HS-27A (cell line): ENCODE measurements at regions not wholly inside any gene's neighbourhood (a gene's known extent, or its start where the extent isn't known, plus 50 kb on each side); places are given as distances from the start of the nearest gene placed in this dataset.

Source experiments
- DNase-seq: peaks from one replicate; pipeline ENCODE4 v3.0.0-alpha.2; 2012; ENCODE audit warnings: low read depth, missing footprints

DNA sequence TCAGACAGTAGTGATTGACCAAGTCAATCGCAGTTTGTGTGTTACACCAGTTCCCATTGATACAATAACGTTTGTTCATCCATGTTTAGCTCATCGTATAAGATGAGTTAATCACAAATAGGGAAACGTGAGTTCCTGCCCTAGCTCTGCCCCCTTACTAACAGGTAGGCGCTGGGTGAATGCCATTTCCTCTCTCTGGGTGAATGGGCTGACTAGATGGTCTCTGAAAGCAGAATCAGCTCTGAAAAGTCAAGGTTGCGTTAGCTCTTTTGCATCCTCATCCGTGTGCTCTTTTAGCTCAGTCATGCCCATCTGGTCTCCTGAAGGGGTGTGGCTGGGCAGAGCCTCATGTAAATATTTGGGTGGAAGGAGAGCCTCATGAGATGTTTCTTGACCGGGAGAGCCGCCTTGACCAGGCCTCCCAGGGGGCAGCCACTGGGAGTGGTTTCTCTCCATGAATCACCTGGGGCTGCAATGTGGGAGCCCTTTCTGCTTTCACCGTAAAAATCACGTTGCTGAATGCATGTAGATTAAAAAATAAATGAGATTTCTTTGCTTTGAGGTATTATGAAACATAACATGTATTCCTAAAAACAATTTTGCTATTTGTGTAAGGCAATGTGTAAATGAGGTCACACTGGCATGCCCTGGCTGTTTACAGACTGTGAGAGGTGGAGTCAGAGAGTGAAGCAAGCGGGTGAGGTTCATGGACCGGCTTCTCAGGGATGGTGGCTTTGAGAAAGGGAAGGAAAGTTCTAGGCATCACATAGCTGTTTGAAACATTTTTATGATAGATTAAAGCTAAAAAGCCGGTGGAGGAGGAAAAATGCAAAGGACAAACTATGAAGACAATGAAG lies 108.4 kb upstream of the RASGRP1 start:
- DNase-seq: no peak

DNA sequence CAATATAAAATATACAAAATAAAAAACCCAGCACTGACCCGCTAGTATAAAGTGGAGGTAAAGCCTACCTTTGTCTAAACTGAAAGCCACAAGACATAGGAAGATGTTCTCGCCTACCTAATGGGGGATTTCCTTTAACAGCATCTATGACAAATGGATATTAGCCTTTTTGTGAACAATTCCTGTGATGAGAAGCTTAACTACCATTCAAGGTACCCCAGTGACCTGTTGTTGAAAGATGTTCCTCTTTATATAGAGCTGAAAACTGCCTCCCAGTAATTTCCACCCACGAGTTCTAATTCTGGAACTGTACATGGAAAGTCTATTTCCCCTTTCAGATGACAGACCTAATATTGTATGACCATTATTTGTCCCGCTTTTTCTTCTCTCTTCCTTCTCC lies 109.8 kb upstream of the RASGRP1 start:
- no peak for DNase-seq

DNA sequence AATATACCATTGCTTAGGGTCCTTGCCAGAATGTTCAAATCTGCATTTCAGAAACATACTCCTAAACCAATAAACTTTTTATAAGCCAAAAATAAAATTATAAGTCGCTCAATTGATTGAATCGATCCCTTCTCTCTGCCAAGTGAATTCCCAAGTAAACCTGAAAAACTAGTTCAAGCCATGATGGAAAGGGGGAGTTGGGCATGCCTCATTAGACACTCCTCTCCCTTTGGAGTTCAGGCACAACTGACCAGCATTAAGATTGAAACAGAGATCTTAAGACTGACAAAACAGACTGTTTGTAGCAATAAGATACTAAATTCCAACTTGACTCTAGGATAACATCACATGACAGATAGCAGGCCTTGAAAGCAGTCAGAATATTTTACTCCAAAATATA lies 113.7 kb upstream of the RASGRP1 start:
- DNase-seq: no peak

DNA sequence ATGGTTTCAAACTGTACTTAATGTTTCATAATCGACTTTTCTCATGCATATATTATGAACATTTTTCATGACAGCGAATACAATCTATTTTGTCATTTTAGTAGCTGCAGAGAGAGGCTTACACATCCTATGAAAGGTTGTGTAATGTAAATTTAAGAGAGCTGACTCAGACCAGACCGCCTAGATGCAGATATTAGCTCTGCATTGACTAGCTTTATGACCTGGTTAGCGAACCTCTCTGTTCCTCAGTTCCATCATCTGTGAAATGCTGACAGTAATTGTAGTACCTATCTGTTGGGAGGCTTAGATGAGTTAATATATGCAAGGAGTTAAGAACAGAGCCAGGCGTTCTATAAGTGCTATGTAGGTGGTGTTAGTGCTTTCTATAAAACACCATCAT lies 116.2 kb upstream of the RASGRP1 start:
- DNase-seq: no peak

DNA sequence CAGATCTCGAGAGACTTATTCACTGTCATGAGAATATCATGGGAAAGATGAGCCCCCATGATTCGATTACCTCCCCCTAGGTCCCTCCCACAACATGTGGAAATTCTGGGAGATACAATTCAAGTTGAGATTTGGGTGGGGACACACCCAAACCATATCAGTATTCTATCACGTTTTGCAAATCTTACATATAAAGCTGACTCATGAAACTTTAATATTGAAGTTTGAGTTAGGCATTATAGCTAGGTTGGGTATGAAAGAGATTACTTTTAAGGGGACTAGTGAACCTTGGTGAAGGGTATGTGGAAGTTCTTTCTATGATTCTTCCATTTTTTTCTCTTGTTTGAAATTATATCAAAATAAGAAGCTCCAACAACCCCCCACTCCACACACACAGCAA lies 117.7 kb upstream of the RASGRP1 start:
- no peak for DNase-seq

DNA sequence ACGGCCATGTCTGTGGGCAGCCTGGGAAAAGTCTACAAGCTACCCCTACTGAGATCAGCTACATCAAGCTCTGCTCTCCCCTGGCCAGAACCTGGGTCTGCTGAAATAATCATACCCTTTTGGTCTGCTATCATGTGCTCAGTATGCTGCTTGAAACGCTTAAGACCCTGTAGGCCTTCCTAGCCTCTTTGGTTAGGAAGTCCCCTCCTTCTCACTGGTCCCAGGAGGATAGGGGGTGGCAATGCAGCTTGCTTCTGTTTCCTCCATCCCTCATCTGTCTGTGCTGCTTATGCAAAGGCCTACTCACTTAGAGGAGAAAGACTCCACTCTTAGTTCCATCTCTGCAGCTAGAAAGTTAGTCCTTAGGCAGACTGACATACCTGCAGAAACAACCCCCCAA lies 118.2 kb upstream of the RASGRP1 start:
- no peak for DNase-seq

DNA sequence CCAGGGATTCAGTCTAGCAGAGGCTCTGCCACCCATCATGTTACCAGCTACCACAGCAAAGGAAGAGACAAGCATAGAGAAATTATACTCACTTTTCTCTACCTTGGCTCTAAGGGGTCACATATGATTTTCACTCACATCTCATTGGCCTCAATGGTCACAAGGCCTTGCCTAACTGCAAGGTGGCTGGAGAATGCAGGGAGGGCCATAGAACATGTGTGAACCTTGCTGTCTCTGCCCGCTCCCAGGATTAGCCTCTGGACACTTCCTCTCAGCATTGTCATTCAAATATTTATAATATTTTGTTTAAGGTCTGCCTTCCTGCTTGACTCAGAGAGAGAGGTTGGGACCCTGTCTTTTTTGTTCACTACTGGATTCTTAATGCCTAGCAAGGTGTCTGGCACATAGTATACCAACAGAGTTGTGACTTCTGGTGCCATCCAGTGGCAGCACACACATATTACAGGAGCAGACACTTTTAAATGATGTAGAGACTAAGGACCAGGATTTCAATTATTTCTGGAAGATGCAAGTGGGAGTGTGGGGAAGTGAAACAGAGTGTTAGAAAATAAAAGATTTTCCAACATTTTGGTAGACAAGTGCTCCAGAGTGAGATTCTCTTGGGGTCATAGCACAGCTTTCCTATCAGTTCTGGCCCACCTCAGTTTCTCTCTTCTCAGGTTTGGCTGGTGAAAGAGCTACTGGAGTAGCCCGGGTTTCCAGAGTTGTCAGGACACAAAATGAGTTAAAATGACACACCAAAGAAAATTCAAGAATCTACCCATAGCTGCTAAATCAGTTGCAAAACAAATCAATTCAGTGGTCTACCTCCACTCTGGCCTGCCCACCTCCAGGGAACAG lies 119.0 kb upstream of the RASGRP1 start:
- no peak for DNase-seq

DNA sequence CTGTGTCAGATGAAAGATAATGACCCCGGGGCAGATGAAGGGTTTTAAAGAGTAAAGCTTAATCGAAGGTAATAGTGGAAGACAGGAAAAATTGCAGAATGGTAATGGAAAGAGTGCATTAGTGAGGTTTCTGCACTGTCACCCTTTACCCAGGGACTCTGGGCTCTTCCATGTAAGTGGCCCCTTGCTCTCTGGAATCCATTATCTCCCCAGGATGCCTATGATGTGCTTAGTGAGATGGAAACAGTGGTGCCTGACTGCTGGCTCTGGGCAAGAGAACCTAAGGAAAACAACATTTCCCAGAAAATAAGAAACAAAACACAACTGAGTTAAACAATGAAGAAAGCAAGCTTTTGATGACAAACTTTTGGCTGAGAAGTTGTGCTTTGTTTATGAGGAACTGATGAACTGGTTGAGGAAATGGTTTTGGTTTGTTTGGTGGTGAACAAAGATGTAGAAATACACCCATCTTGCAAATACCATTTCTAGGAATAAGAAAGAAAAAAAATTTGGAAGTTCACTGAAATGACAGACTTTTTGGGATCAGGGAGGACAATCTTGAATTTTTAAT lies 119.9 kb upstream of the RASGRP1 start:
- DNase-seq: no peak

DNA sequence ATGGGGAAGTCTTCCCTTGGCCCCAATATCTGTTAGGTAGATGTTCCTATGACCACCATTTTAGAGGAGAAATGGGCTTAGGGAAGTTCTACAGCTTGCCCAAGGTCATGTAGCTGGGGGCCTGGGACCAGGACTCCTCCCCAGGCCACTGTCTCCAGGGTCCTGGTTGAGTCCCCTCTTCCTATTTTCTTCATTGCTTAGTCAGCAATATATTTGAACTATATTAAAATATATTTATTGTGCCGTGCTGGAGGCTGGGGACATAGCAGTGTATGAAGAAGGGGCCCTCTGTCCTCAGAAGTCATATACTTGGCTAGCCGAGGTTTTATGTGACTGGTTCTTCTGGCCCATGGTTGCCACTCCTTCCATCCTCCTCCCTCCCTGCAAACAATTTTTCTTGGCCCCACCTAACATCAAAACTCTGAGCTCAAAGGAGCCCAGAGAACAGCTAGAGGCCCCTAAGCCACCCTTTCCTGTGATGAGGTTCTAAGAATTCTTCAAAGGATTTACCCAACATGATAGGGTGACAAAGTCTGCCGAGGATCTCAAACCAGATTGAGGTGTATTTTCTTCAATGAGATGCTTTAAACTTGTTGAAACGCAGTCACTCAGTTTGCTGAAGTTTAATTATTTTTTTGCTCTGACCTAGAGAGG lies 121.2 kb upstream of the RASGRP1 start:
- no peak for DNase-seq

DNA sequence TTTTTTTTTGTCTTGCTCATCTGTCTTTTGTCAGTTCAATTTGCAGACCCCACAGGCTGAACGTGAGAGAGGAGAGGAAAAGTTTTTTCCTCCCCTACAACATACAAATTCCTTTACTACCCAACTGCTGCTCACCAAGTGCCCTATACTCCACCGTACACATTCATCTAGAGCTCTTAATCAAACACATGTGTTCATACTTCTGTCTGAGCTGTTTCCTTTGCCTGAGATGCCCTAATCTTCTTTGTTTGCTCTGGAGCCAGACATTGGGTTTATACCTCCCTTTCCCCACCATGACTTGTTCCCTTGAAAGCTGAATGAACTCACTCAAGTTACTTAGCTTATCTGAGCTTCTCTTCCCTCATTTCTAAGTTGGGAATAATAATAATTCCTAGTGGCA lies 122.7 kb upstream of the RASGRP1 start:
- no peak for DNase-seq

DNA sequence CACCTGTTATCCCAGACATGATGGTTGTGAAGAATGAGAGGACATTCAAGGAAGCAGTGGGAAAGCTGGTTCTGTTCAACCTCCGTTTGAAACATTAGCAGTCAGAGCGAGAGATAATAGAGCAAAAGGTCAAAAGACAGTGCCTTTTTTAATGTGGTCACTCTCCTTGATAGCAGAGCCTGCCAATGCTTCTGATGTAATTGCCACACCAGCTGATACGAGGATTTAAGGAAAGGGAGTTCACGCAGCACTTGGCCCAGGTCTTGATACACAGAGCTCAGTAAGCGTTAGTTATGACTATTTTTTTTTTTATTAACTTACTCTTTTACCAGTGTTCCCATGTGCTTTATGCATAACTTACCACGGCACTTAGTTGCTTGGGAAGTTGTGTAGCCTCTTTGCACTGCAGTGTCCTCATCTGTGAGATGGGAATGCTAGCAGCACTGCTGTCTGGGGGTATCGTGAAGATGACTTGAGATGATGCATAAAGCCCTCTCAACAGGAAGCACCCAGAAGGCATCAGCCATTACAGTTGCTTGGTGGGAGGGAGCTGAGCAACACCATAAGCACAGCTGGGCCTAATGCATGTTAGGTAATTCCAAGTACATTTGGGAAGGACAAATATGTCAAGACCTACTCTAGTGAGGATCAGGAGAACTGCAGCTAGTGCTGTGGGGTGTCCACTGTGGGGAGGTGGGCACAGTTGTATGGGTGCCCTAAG lies 123.3 kb upstream of the RASGRP1 start:
- DNase-seq: no peak

DNA sequence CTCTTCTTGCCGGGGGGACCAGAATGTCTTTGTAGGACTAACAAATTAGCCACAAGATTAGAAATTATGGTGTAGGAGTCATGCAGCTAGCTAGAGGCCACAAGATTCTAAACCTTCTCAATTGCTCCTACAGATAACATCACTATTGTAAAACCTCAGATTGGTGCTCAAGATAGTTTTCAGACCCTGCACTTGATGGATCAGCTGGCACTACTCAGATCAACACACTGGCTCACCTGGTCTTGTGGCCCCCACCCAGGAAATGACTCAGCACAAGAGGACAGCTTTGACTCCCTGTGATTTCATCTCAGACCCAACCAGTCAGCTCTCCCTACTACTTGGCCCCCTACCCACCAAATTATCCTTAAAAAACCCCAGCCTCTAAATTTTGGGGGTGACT lies 124.1 kb upstream of the RASGRP1 start:
- DNase-seq: no peak

DNA sequence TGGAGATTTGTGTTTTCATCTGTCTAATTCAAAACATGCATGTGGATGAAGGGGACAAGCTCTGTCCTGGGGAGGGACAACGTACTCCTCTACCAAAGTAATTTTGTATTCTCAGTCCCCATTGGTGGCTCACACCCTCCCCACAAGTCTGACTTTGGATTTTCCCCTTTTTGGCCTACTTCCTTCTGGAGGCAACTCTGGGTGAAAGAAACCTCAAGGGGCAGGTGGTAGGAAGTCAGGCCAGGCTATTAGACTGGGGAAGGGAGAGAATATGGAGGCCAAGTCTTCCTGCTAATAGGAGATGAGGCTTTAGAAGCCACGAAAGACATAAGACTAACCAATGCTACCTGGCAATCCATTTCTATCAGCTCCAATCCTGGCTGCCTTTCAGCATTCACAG lies 124.9 kb upstream of the RASGRP1 start:
- no peak for DNase-seq

DNA sequence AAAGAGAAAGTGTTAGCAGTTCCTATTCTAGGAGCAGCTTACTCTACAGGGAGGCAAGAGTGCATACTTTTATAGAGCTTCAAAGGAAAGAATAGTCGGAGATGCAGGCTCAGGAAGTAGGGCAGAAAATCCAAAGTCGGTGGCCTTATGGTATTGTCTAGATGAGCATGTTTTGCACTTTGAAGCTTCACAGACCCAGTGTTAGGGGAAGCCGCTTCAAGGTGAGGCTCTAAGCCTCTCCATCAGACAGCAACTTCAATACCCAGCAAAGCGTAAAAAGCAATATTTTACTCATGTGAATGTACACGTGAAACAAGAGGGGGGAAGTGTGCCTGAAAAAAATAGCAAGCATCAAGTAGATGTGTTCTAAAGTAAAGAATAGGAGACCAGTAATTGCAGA lies 125.6 kb upstream of the RASGRP1 start:
- DNase-seq: no peak

DNA sequence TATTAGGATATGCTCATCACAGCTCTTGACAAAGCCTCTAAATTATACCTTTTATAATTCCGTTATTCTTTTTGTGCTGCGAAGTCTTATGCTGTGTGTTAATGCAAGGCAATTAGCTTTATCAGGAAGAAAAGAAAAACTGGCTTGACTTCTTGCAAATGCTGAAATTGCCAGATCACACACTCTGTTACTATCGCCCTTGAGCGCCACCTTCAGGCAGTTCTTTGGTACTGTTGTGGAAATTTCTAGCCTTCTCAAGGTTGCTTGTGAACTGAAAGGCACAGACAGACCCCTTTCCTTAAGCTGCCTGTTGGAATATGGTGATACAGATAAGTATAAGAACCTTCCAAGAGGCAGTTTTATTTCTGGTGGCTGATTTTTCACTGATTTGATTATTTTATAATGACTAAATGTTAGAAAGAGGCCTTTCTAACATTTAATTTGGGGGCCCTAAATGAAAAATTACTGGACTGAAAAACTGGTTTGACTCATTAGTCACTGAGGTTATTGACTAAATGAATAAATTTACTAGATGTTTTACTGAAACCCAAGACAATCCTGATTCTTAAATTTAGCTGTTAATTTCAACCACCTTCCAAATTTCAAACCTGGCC lies 126.2 kb upstream of the RASGRP1 start:
- no peak for DNase-seq

DNA sequence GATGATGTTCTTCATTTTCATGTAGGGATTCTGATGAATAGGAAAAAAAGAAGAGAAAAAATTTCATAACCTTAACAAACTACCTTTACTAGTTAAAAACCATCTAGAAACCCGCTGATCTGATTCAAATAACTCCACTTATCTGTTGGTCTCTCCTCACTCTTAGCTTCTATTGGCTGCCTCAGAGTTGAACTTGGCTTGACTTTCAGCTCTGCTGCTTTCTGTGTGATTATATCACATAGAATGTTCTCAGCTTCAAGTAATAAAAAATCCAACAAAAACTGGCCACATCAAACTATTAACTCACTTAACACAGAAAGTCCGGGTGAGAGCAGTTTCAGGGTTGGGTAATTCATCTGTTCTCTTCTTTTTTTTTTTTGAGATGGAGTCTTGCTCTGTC lies 126.8 kb upstream of the RASGRP1 start:
- no peak for DNase-seq

DNA sequence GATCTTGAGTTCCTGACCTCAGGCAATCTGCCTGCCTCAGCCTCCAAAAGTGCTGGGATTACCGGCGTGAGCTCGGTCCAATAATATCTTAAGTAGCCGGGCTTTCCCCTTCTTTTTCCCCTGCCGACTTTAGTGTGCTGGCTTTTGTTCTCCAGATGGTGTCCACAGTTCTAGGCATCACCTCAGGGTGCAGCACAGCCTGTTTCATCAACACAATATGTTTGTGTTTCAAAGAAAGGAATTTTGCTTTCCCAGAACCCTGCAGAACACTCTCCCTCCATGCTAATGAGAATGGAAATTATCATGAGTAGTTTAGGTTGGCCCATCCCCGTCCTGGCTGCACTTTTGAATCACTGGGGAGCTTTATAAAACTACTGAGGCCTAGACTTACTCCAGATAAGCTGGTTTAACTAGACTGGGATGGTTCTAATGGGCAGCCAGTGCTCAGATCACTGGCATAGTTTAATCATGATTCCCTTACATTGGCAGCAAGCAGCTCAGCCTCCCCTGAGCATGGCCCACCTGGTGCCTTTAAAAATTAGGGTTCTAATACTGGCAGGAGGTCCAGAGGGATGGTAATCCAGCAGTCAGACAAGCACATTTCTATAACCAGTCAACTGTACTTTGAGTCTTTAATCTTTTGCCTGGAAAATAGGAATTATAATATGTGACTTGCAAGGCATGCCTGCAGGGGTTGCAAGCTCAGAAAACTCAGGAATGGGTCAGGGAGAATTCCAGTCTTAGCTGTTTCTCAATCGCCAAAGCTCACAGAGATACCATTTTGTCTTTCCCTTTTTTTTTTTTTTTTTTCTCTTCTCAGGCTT lies 127.6 kb upstream of the RASGRP1 start:
- no peak for DNase-seq

DNA sequence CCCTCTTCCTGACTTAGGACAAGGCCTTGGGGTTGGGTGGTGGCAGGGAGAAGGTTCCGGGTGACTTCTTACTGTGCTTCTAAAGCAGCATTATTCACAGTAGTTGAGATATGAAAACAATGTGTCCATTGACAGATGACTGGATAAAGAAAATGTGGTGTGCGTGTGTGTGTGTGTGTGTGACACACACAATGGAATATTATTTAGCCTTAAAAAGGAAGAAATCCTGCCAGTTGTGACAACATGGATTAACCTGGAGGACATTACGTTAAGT lies 128.1 kb upstream of the RASGRP1 start:
- DNase-seq: no peak

DNA sequence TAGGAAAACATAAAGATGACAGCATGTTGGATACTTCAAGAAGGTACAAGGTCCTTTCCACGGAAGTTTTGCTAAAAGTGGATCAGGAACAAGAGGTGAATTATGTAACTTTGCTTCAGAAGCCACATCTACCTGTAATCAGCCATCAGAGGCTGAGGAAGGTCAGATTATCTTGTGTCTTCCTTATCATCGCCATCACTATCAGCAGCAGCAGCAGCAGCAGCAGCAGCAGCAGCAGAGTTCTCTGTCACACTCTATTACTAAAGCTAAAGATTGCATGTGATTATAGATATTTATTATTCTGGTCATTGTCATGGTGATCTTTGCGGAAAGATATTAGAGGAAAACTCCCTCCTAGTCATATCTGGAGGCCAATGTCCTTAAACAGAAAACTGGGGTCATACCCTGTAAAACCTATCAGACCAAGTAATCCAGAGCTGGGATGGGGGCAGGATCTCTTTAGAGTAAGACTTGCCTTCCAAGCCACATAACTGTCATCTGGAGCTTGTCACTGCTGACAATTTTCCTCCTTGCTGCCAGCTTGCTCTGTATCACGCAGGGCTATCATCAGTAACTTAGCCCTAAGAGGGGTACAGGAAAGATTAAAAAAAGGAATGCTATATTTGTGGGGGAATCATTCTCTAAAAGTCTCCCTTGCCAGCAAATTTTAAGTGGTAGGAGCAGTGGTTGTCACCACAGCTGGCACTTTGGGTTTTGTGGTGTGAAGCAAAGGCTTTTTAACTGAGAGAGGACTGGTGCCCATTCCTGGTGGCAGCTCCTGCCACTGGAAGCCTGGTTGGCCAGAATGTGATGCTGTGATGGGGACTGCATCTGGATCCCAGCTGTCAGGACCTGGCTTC lies 130.9 kb upstream of the RASGRP1 start:
- DNase-seq: no peak
